SH-SY5Y (cell line): ENCODE measurements at regions not wholly inside any gene's neighbourhood (a gene's known extent, or its start where the extent isn't known, plus 50 kb on each side); places are given as distances from the start of the nearest gene placed in this dataset.

Experiments used
- GATA2 ChIP-seq: IDR thresholded peaks from 2 replicates; pipeline ENCODE4 v1.6.1; 2011; ENCODE audit warnings: mild to moderate bottlenecking, low read depth, low read length
- GATA3 ChIP-seq: IDR thresholded peaks from 2 replicates; pipeline ENCODE4 v1.6.1; 2011; ENCODE audit warnings: low read depth, mild to moderate bottlenecking, low read length, moderate library complexity

DNA sequence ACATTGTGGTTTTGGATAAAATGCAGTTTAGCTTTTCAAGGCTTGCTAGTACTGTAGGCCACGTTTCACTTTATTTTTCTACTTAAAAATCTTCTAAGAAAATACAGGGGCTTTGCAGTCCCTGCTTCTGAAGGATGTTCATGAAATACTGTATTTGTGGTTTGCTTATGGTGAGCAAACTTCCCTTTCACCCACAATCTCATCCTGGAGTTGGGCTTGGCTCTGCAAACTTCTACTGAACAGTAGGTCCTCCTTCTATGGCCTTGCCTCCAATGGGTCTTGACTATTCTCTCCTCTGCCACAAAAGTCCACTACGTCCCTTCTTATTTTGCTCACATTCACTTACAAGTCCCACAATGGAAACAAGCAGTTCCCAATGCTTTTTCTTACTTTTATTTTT lies 502.7 kb upstream of the KLF4 start:
- TF ChIP-seq GATA3: no peak
- no peak for TF ChIP-seq GATA2
